Sigmoid colon (tissue), 4 donors: ENCODE measurements at regions not wholly inside any gene's neighbourhood (a gene's known extent, or its start where the extent isn't known, plus 50 kb on each side); places are given as distances from the start of the nearest gene placed in this dataset.
"Not testable (repeated sequence)": the region's sequence is repeated elsewhere in the genome, so short reads cannot be mapped to it uniquely, and the experiment has no call there.

ENCODE experiments used
- EP300 ChIP-seq, 4 donors: sonication (generic); formaldehyde crosslinking; IDR thresholded peaks; one replicate each; pipeline ENCODE4 v1.6.1; 2017; ENCODE audit warnings: antibody characterized with exemption in 4 of 4
- POLR2A ChIP-seq, 2 donors: fragments of 450-650 bp; IDR thresholded peaks; one replicate each; pipeline ENCODE4 v1.6.1; 2016; ENCODE audit warnings: antibody characterized with exemption in 2 of 2, mild to moderate bottlenecking in 2 of 2, moderate library complexity in 2 of 2
- POLR2AphosphoS5 ChIP-seq, 4 donors: sonication (generic); formaldehyde crosslinking; IDR thresholded peaks; one replicate each; pipeline ENCODE4 v1.6.1; 2017; ENCODE audit warnings: antibody characterized with exemption in 4 of 4
- TF ChIP-seq, protein P1 (sequence below), 4 experiments: fragments of 450-650 bp in 3 of 4; fragments of 200-600 bp in 1 of 4; IDR thresholded peaks; one replicate each; pipeline ENCODE4 v1.5.1; 2016 to 2019; ENCODE audit warnings: antibody characterized with exemption in 4 of 4, mild to moderate bottlenecking in 3 of 4, moderate library complexity in 2 of 4

- TF ChIP-seq, protein P1, sequence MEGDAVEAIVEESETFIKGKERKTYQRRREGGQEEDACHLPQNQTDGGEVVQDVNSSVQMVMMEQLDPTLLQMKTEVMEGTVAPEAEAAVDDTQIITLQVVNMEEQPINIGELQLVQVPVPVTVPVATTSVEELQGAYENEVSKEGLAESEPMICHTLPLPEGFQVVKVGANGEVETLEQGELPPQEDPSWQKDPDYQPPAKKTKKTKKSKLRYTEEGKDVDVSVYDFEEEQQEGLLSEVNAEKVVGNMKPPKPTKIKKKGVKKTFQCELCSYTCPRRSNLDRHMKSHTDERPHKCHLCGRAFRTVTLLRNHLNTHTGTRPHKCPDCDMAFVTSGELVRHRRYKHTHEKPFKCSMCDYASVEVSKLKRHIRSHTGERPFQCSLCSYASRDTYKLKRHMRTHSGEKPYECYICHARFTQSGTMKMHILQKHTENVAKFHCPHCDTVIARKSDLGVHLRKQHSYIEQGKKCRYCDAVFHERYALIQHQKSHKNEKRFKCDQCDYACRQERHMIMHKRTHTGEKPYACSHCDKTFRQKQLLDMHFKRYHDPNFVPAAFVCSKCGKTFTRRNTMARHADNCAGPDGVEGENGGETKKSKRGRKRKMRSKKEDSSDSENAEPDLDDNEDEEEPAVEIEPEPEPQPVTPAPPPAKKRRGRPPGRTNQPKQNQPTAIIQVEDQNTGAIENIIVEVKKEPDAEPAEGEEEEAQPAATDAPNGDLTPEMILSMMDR (IDR thresholded peaks at IDR 0.05), result not testable (repeated sequence)
- TF ChIP-seq POLR2A, POLR2AphosphoS5, EP300 (IDR thresholded peaks at IDR 0.05): not testable (repeated sequence)
These were observed 784.1 kb upstream of the TPTE start for GRCh38 chr21:9737301-9737700.
